Mesenchymal stem cell (in vitro differentiated cells and primary cell): ENCODE measurements at regions not wholly inside any gene's neighbourhood (a gene's known extent, or its start where the extent isn't known, plus 50 kb on each side); places are given as distances from the start of the nearest gene placed in this dataset.

ENCODE experiments used
- DNase-seq: peaks from one replicate; pipeline ENCODE4 v3.0.0-alpha.2; 2013
- H2AFZ ChIP-seq: one replicate; pipeline ENCODE4 v1.6.1; 2013; ENCODE audit warnings: low read depth, mild to moderate bottlenecking, control low read depth, inconsistent platforms, low read length, moderate library complexity
- H2AK5ac ChIP-seq: 2 replicates; pipeline ENCODE4 v1.6.1; 2013; ENCODE audit warnings: low read length, moderate library complexity, mild to moderate bottlenecking, inconsistent platforms; ENCODE audit not compliant: severe bottlenecking
- H2BK120ac ChIP-seq: one replicate; pipeline ENCODE4 v1.6.1; 2013; ENCODE audit warnings: low read depth, mild to moderate bottlenecking, inconsistent platforms, low read length, moderate library complexity
- H2BK12ac ChIP-seq, 2 experiments: one replicate each; pipeline ENCODE4 v1.6.1; 2013; ENCODE audit warnings: inconsistent platforms in 2 of 2, low read length in 2 of 2, mild to moderate bottlenecking in 2 of 2, moderate library complexity in 2 of 2, control low read depth in 1 of 2
- H2BK15ac ChIP-seq: one replicate; pipeline ENCODE4 v1.6.1; 2013; ENCODE audit warnings: mild to moderate bottlenecking, low read depth, inconsistent platforms; ENCODE audit not compliant: poor library complexity, severe bottlenecking
- H2BK5ac ChIP-seq: 2 replicates; pipeline ENCODE4 v1.6.1; 2013; ENCODE audit warnings: low read depth, mild to moderate bottlenecking, low read length, control low read depth, inconsistent platforms; ENCODE audit not compliant: poor library complexity, severe bottlenecking
- H3K14ac ChIP-seq, 2 experiments: one replicate each; pipeline ENCODE4 v1.6.1; 2013; ENCODE audit warnings: inconsistent platforms in 2 of 2, low read length in 2 of 2, control low read depth in 1 of 2, mild to moderate bottlenecking in 1 of 2, moderate library complexity in 1 of 2
- H3K18ac ChIP-seq, 2 experiments: one replicate each; pipeline ENCODE4 v1.6.1; 2013; ENCODE audit warnings: inconsistent platforms in 2 of 2, low read length in 2 of 2, control low read depth in 1 of 2, low read depth in 1 of 2, mild to moderate bottlenecking in 1 of 2
- H3K23ac ChIP-seq, 2 experiments: one replicate each; pipeline ENCODE4 v1.6.1; 2013; ENCODE audit warnings: inconsistent platforms in 2 of 2, low read length in 2 of 2, mild to moderate bottlenecking in 2 of 2, moderate library complexity in 2 of 2, control low read depth in 1 of 2
- H3K27ac ChIP-seq: 2 replicates; pipeline ENCODE4 v1.5.1; 2013; ENCODE audit warnings: mild to moderate bottlenecking, moderate library complexity, low read length, control low read depth, inconsistent platforms; ENCODE audit not compliant: poor library complexity, severe bottlenecking
- H3K27me3 ChIP-seq, 2 experiments: 2 replicates each; pipeline versions ENCODE4 v1.6.1 to v1.7.0; 2013; ENCODE audit warnings: low read length in 2 of 2, mild to moderate bottlenecking in 2 of 2, moderate library complexity in 2 of 2, control low read depth in 1 of 2, inconsistent platforms in 1 of 2; ENCODE audit not compliant: control insufficient read depth in 1 of 2, insufficient read depth in 1 of 2
- H3K36me3 ChIP-seq, 2 experiments: 2 replicates each; pipeline versions ENCODE4 v1.6.1 to v1.7.0; 2013; ENCODE audit warnings: low read length in 2 of 2, control low read depth in 1 of 2, inconsistent platforms in 1 of 2, low read depth in 1 of 2, mild to moderate bottlenecking in 1 of 2; ENCODE audit not compliant: insufficient read depth in 2 of 2, control insufficient read depth in 1 of 2
- H3K4ac ChIP-seq, 2 experiments: one replicate each; pipeline ENCODE4 v1.6.1; 2013; ENCODE audit warnings: inconsistent platforms in 2 of 2, low read length in 2 of 2, mild to moderate bottlenecking in 2 of 2, moderate library complexity in 2 of 2, control low read depth in 1 of 2, low read depth in 1 of 2
- H3K4me1 ChIP-seq: 2 replicates; pipeline ENCODE4 v1.6.1; 2013; ENCODE audit warnings: low read depth, low read length, control low read depth; ENCODE audit not compliant: control insufficient read depth, insufficient read depth
- H3K4me2 ChIP-seq: 2 replicates; pipeline ENCODE4 v1.6.1; 2013; ENCODE audit warnings: low read length, mild to moderate bottlenecking, inconsistent platforms; ENCODE audit not compliant: poor library complexity, severe bottlenecking
- H3K4me3 ChIP-seq, 2 experiments: 2 replicates each; pipeline versions ENCODE4 v1.5.1 to v1.7.0; 2013; ENCODE audit warnings: low read length in 2 of 2, mild to moderate bottlenecking in 2 of 2, control low read depth in 1 of 2, low read depth in 1 of 2; ENCODE audit not compliant: insufficient read depth in 1 of 2
- H3K79me1 ChIP-seq: replicated peaks from 2 replicates; pipeline ENCODE4 v1.6.1; 2013; ENCODE audit warnings: mild to moderate bottlenecking, control low read depth, low read length, inconsistent platforms; ENCODE audit not compliant: poor library complexity, severe bottlenecking
- H3K9ac ChIP-seq: 2 replicates; pipeline ENCODE4 v1.7.0; 2013; ENCODE audit warnings: mild to moderate bottlenecking, low read length, moderate library complexity
- H3K9me3 ChIP-seq: 2 replicates; pipeline ENCODE4 v1.7.0; 2013; ENCODE audit warnings: mild to moderate bottlenecking, low read length; ENCODE audit not compliant: control insufficient read depth
- H4K8ac ChIP-seq: one replicate; pipeline ENCODE4 v1.6.1; 2013; ENCODE audit warnings: inconsistent platforms, mild to moderate bottlenecking, low read length, moderate library complexity
- H4K91ac ChIP-seq: one replicate; pipeline ENCODE4 v1.6.1; 2013; ENCODE audit warnings: mild to moderate bottlenecking, low read length, inconsistent platforms
- WGBS: methylation state at CpG from one replicate; pipeline ENCODE4 v1.1.7; 2013; ENCODE audit warnings: mixed read lengths; 5-methylcytosine and 5-hydroxymethylcytosine counted together

GRCh38 chr10:29958440-29958839 lies 100.9 kb downstream of the JCAD start:
- Histone ChIP-seq H2AFZ (no peak overlapping the region), H3K4ac (peak overlapping the region in 1 of 2 experiments; percentile 9), H3K14ac (no peak overlapping the region), H2BK12ac (no peak overlapping the region), H3K27me3 (peaks cover 0 to 22% of the 10 kb centered on the region in 2 experiments), H3K9me3 (no peaks in the 10 kb centered on the region), H3K4me1 (peaks cover 19% of the 10 kb centered on the region), H2AK5ac (peak overlapping the region; percentile 88), H2BK120ac (no peak overlapping the region), H3K27ac (peak overlapping the region; percentile 74), H4K91ac (no peak overlapping the region), H3K4me2 (no peak overlapping the region), H2BK15ac (no peak overlapping the region), H3K18ac (no peak overlapping the region), H2BK5ac (no peak overlapping the region), H3K23ac (no peak overlapping the region), H3K36me3 (no peaks in the 10 kb centered on the region), H4K8ac (no peak overlapping the region), H3K4me3 (no peak overlapping the region), H3K79me1 (no peaks in the 10 kb centered on the region), H3K9ac (no peak overlapping the region)
- WGBS = over 99% methylated on average over 4 of the region's 4 CpGs
- no peak for DNase-seq

GRCh38 chr10:29957907-29958331 lies 101.5 kb downstream of the JCAD start:
- Histone ChIP-seq H3K9me3 (no peaks in the 10 kb centered on the region), H3K14ac (no peak overlapping the region), H3K4ac (peak overlapping the region in 1 of 2 experiments; percentile 57), H2BK12ac (peak overlapping the region; percentile 11 to 28), H2BK15ac (peak overlapping the region; percentile 4), H4K91ac (peak overlapping the region; percentile 70), H3K79me1 (no peaks in the 10 kb centered on the region), H2AK5ac (no peak overlapping the region), H3K18ac (peak overlapping the region in 1 of 2 experiments; percentile 45), H3K27ac (peak overlapping the region; percentile 74), H2BK5ac (no peak overlapping the region), H3K4me1 (peaks cover 19% of the 10 kb centered on the region), H3K4me3 (no peak overlapping the region), H3K36me3 (no peaks in the 10 kb centered on the region), H3K23ac (no peak overlapping the region), H3K27me3 (peaks cover 0 to 22% of the 10 kb centered on the region in 2 experiments), H3K4me2 (no peak overlapping the region), H2BK120ac (peak overlapping the region; percentile 42), H3K9ac (no peak overlapping the region), H2AFZ (no peak overlapping the region), H4K8ac (no peak overlapping the region)
- WGBS = 56% methylated on average over 4 of the region's 4 CpGs
- DNase-seq = peak; percentile 26

GRCh38 chr10:29957236-29957635 lies 102.2 kb downstream of the JCAD start:
- Histone ChIP-seq H3K4me1 (peaks cover 19% of the 10 kb centered on the region), H3K18ac (no peak overlapping the region), H2AFZ (no peak overlapping the region), H3K4me2 (no peak overlapping the region), H2AK5ac (peak overlapping the region; percentile 25), H3K4me3 (no peak overlapping the region), H2BK12ac (peak overlapping the region; percentile 9 to 10), H4K91ac (peak overlapping the region; percentile 4), H4K8ac (peak overlapping the region; percentile 19), H3K9ac (no peak overlapping the region), H2BK120ac (peak overlapping the region; percentile 42), H3K79me1 (no peaks in the 10 kb centered on the region), H3K14ac (no peak overlapping the region), H3K27me3 (peaks cover 0 to 22% of the 10 kb centered on the region in 2 experiments), H3K9me3 (no peaks in the 10 kb centered on the region), H3K23ac (no peak overlapping the region), H2BK5ac (peak overlapping the region; percentile 76), H3K36me3 (no peaks in the 10 kb centered on the region), H2BK15ac (peak overlapping the region; percentile 71), H3K27ac (peak overlapping the region; percentile 74), H3K4ac (no peak overlapping the region)
- DNase-seq = no peak
- WGBS = 92% methylated on average over 4 of the region's 4 CpGs

GRCh38 chr10:29956335-29956924 lies 103.0 kb downstream of the JCAD start:
- no peak overlapping the region for H4K8ac ChIP-seq
- no peak overlapping the region for H3K4me3 ChIP-seq
- H3K4me1 ChIP-seq = peaks cover 25% of the 10 kb centered on the region
- H3K14ac ChIP-seq = no peak overlapping the region
- H3K4ac ChIP-seq = no peak overlapping the region
- WGBS = 99% methylated on average over 6 of the region's 7 CpGs
- H3K9me3 ChIP-seq = no peaks in the 10 kb centered on the region
- no peak overlapping the region for H3K9ac ChIP-seq
- H3K18ac ChIP-seq = peak overlapping the region in 1 of 2 experiments; percentile 5
- H3K36me3 ChIP-seq = no peaks in the 10 kb centered on the region
- H2BK5ac ChIP-seq = no peak overlapping the region
- H3K27ac ChIP-seq = no peak overlapping the region
- no peak for DNase-seq
- H3K27me3 ChIP-seq = peaks cover 0 to 22% of the 10 kb centered on the region in 2 experiments
- no peaks in the 10 kb centered on the region for H3K79me1 ChIP-seq
- no peak overlapping the region for H2AFZ ChIP-seq
- H2BK12ac ChIP-seq = peak overlapping the region; percentile 51 to 79
- H3K23ac ChIP-seq = no peak overlapping the region
- peak overlapping the region; percentile 31 for H4K91ac ChIP-seq
- no peak overlapping the region for H3K4me2 ChIP-seq
- peak overlapping the region; percentile 4 for H2BK15ac ChIP-seq
- H2BK120ac ChIP-seq = no peak overlapping the region
- H2AK5ac ChIP-seq = peak overlapping the region; percentile 76
